Activated CD4-positive, alpha-beta T cell treated with anti-CD3 and anti-CD28 coated beads for 48 hours (primary cell): ENCODE measurements at regions not wholly inside any gene's neighbourhood (a gene's known extent, or its start where the extent isn't known, plus 50 kb on each side); places are given as distances from the start of the nearest gene placed in this dataset.
A peak's percentile ranks its signal among the peaks of the same experiment; 100 is the strongest.
"Not testable (repeated sequence)": the region's sequence is repeated elsewhere in the genome, so short reads cannot be mapped to it uniquely, and the experiment has no call there.

ENCODE experiments used
- DNase-seq: peaks from one replicate; pipeline ENCODE4 v3.0.0-alpha.2; 2020

DNA sequence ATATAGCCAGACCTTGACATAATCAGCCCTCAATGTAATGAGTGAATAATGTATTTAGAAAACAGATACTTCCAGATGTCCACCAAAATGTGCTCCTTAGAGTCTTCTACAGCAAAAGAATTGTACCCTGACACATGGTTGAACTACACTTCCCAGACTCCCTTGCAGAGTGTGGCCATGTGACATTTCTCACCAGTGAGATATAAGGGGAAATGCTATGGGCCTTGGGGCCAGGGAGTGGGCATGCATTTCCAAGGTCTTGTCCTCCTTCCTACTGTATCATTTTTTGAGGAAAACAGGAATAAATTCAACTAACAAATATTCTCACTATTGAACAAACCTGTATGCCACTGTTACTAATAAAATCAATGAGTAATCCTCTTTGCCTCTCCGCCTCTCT is 211.4 kb upstream of the SMLR1 start:
- no peak for DNase-seq

DNA sequence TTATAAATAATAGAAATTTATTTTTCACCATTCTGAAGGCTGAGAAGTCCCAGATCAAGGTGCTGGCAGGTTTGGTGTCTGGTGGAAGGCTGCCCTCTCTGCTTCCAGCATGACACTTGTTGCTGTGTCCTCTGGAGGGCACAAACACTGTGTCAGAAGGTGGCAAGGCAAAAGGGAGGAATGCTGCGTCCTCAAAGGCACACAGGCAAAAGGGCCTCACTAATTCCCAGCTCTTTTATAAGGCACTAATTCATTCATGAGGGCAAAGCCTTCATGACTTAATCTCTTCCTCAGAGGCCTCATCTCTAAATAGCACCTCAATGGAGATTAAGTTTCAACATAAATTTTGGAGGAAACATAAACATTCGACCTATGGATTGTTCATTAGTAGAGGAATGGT is 209.5 kb upstream of the SMLR1 start:
- no peak for DNase-seq

DNA sequence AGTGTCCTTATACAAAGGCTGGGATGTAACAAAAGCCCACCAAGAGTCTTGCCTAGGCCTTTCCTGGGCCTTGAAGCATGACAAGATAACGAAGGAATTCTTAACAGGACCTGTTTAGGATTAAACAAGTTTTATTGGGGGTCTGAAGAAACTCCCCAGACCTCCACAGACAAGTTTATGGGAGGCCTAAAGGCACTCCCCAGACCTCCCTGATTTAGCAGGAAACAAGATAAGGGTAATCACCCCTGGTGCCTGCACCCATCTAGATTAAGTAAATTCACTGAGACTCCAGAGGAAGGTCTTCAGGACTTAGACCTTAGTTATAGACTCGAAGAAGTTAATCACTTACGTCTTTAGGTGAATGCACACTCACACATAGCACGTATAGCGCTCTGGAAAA is 208.4 kb upstream of the SMLR1 start:
- not testable (repeated sequence) for DNase-seq

DNA sequence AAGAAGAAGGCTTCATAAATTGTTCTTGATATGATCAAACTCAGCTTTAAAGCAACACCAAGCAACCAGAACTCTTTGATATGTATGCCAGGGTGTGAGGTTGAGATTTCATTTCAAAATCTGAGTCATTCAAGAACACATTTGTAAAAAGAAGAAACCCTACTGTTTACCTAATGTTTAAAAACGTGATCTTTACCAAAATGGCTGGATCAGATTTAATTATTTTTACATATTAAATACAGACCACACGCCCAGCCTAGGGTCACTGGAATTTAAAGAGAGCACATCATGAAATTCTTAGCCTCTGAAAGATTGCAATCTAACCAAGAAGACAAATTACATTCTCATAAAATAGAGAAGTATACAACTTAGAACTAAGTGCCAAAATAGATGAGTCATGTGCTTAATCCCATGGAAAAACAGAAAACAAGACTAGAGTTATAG is 206.8 kb upstream of the SMLR1 start:
- DNase-seq: no peak

DNA sequence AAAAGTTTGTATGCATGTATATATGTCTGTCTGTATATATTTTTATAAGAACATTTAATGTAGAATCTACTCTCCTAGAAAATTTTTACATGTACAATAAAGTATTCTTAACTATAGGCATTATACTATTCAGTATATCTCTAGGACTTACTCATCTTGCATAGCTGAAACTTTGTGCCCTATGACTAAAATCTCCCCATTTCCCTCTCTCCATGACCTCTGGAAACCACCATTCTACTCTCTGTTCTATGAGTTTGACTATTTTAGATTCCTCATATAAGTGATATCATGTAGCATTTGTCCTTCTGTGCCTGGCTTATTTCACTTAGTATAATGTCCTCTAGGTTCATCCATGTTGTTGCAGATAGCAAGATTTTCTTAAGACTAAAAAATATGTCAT is 205.1 kb upstream of the SMLR1 start:
- no peak for DNase-seq

DNA sequence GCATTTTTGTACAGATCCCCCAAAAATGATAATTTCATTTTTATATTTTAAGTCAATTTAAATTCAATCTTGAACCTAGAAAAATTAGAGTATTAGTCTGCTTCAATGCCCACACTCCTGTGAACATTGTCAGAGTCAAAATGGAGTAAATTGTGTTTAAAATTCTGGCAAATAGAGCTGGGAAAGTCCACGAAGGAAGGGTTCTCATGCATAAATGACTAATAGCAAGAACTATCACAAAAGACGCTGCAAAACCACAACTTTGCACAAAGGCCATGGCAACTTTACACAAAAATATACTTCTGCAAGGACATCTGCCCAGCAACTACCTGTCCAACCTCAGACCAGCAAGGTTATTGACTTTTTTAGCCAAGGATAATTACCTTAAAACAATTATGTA is 203.2 kb upstream of the SMLR1 start:
- DNase-seq: no peak

DNA sequence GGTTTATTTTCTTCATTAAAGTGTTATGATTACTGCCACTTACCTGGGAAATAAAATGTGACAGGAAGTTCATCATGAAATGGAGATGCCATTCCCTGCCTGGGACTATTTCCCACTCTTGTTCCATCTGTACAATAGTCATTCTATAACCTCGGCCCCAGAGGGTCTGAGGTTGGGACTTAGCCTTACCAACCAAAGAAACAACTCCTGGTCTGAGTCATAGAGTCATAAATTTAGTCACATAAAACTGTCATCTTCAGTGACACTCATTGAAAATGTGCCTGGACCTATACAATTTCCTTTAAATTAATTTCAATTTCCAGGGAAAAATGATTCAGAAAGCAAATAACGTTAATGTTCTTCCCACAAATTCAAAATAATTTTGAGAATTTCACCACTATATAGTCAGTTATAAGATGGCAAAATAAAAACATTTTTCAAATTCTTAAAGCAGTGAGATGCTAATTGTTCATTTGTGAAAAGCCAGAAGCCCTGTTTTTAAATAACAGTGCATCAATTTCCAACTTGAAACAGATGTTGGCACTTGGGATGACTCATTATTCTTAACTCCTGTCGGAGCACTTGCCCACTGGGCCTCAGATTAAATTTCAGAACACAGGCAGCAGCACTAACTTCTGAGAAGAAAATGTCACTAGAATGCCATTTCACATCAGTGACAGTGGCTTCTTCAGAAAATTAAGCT is 201.2 kb upstream of the SMLR1 start:
- peak; percentile 33 for DNase-seq

DNA sequence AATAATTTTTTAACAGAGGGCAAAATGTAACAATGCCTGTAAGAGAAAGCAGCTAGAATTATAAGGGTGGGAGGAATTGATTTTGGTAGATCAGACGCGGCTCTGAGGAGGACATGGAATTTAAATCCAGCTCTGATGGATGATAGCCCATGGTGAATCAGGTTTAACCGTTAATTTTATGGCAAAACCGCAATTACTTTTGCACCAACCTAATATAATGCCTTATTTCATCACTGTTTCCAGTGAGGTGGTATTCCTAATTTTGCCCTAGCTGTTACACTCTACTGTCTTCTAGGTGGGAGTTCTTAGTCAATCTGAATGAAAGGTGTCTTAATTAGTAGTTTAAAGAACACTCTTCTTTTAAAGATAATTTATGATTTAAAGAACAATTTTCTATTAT is 198.3 kb upstream of the SMLR1 start:
- no peak for DNase-seq

DNA sequence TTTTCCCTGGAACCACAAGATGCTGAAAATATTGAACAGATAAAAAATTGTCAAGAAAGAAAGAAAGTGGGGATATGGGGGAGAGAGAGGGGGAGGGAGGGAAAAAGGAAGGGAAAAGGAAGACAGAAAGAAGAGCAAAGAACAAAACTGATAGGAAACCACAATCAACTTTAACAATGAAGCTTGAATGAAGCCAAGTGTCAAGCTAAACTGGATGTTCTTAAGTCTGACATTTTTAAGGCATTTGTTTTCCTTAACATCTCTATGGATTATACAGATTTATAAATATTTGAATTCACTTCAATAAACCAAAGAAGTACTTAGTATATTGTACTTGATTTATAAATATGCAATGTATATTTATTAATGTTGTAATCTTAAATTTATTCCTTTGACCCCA is 197.6 kb upstream of the SMLR1 start:
- DNase-seq: no peak

DNA sequence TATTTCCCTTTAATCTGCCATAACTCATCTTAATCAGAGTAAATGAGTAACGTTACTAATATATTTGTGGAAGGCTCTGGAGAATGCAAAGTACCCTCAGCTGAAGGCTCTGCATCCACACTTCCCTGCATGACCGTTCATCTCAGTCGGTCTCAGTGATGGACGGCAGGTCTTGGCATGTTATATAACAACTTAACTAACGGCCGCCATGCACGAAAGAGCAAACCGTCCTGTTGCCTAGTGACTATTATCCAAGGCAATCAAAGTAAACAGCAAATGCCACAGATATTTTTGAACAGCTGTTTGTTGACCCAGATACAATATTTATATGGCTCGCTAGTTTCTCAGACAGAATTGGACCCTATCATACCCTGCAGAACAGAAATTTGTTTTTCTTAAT is 194.9 kb upstream of the SMLR1 start:
- no peak for DNase-seq

DNA sequence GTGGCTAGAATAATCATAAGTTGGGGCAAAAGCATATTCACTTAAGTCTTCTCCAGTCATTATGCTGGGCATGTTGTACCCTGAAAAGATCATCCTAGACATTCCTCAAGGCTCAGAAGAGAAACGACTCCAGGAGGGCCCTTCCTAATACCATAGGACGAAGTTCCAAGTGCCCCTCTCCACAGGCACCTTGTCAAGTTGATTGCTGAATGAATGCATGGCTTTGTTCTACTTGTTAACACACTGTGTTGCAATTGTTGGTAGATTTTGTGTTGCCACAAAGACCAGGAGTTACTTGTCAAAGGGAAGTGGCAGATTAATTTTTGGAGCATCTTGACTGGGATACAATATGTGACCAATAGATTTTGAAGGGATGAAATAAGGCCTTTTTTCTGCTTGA is 194.3 kb upstream of the SMLR1 start:
- DNase-seq: no peak

DNA sequence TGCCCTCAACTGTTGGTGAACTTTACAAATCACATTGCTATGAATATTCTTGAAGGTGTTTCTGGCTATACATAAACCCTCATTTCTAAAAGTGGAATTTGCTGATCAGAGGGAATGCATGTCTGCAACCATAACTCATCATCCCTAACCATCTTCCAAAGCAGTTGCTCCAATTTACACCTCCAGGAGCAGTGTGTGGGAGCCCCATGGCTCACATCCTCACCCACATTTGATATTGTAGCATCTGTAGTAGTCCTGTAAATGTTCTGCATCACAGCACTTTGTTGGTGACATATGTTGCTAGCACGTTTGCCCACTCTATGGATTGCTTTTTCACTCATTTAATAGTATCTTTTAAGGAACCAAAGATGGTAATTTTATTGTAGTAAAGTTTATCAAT is 183.8 kb upstream of the SMLR1 start:
- DNase-seq: no peak

DNA sequence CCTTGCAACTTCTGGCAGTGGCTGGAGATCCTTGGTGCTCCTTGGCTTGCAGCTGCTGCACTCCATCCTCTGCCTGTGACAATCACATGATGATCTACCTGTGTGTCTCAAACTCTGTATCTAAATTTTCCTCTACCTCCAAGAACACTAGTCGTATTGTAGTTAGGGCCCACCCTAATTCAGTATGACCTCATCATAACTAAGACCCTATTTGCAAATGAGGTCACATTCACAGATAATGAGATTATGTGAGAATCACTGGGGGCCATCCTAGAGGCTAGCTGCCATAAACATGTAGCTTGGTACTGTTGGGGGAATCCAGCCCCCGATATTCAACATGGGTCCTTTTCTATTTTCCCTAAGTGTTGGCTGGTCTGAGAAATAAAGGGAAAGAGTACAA is 183.0 kb upstream of the SMLR1 start:
- no peak for DNase-seq

DNA sequence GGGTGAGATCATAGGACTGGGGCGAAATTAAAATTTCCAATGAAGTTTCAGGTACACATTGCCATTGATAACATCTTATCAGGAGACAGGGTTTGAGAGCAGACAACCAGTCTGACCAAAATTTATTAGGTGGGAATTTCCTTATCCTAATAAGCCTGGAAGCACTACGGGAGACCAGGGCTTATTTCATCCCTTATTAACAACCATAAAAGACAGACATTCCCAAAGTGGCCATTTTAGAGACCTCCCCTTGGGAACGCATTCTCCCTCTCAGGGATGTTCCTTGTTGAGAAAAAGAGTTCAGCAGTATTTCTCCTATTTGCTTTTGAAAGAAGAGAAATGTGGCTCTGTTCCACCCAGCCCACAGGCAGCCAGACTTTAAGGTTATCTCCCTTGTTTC is 182.4 kb upstream of the SMLR1 start:
- DNase-seq: not testable (repeated sequence)

DNA sequence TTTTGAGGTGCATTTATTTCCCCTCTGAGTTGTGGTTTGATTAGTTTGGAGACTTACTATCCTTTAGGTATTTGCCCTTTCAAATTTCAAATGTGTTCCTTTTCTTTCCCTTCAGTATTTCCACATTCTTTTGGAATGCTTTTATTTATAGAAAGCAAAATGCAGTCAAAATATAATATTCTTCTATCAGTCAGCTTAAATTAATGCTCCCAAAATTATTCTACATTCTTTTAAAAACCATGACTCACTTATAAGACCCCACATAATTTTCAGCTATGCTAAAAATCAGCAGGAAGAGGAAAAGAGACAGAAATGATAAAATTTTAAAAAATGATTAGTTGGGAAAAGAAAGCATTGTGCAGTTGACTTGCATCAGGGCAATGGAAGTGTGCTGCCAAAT is 180.0 kb upstream of the SMLR1 start:
- no peak for DNase-seq

DNA sequence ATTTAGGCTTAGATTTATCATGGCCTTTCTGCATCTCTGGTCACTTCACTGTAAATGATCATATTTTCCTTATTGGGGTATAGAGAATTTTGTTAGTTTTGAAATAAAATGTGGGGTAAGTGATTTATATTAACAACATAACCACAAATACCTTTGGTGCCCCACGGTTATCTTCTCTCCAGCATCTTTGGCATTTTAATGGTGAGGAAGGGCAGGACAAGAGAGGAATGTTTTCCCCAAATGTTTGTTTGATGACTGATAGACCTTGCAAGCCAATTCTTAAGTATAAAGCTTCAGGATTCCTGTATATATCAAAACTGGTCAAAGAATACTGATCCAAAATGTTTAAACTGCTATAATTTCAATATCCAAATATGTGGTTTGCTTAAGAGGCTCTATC is 171.6 kb upstream of the SMLR1 start:
- DNase-seq: no peak

DNA sequence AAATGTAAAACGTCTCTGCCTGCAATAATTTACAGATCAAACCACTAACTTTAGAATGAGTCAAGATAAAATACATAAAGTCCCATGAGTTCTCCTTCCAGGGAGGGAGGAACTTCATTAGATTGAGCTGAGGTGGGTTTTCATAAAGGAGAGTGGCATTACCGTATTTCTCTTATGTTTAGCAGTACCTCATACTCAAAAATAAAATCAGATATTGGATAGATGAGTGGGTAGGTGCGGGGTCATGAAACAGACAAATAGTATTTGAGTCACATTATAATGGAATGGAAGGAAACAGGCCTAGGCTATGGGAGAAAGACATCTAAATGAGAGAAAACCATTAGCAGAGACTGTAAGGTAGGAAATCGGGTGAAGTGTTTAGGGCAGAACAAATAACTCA is 166.1 kb upstream of the SMLR1 start:
- no peak for DNase-seq

DNA sequence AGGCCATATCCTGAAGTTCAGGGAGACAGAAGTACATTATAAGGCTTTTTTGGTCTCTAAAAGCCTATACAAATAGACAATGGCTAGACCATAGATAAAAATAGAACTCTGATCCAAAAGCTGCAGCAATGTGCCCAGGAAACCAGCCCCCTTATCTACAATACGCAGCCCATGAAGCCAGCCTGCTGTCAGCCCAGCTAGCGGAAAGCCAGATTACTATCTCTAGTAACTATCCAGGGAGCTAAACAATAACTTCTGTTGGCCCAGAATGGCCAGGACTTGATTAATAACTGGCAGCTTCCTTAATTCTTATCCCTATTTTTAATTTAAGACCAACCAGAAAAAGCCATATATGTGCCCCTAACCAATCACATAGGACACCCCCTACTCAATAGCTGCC is 160.4 kb upstream of the SMLR1 start:
- DNase-seq: no peak

DNA sequence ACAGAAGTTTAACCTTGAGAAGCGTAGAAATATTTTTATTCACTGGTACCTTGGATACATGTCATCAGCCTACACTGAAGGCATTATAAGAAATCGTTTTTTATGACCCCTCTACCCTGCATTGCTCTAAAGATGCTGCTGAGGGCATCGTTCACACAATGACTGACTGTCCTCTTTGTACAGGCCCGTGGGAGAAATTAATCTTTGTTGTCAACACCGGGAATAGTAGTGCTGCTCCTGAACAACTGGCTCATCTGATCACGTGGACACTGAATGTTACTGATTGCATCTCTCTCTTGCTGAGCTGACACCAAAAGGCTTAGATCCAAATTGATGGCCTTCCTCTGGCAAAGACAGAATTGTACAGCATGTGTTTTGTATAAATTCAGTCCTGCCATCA is 157.1 kb upstream of the SMLR1 start:
- DNase-seq: no peak

DNA sequence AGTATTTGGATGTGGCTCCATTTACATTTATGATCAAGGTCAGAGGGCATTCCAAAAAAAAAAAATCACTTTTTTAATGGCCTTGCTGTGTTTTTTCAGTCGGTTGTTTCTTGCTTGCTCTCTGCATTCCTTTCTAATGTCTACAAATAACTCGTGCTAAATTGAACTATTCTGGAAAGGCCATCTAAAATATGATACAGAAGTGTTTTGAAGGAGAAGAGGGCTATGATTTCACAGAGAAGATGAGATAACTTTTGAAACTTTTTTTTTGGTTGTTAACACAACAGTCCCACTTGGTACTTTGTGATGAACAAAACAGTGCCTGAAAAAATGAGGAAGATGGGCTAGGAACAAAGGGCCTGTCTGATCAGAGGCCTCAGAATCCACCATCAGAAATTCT is 156.1 kb upstream of the SMLR1 start:
- DNase-seq: no peak

DNA sequence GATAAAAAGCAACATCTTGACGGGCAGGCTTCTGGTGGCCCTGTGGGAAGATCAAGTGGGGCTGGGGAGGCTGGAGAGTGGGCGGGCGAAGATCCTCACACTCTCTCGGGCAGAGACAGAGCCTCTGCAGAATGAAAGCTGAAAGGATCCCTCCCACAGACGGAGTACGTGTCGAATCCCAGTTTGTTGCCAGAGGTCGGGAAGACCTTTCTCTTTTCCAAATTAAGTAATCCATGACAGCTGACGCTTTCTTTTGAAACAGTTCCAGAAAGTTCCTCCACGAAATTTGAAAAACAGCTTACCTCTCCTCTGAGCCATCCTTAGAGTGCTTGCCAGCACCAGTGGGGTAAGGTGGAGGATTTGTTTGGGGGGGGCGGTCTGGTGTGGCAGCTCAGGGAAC is 155.6 kb upstream of the SMLR1 start:
- no peak for DNase-seq

DNA sequence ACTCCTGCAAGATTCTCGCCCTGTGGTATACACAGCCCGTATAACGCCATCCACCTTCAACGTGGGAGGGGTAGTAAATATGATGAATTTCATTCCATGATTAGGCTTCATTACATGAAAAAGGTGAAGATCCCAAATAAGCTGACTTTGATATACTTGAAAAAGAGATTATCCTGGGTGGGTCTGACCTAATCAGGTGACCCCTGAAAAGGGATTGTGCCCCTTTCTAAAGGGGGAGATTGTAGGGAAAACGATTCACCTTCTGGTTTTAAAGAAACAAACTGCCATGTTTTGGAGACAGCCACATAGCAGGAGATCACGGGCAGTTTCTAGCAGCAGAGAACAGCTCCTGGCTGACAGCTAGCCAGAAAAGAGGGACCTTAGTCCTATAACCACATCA is 155.1 kb upstream of the SMLR1 start:
- DNase-seq: no peak

DNA sequence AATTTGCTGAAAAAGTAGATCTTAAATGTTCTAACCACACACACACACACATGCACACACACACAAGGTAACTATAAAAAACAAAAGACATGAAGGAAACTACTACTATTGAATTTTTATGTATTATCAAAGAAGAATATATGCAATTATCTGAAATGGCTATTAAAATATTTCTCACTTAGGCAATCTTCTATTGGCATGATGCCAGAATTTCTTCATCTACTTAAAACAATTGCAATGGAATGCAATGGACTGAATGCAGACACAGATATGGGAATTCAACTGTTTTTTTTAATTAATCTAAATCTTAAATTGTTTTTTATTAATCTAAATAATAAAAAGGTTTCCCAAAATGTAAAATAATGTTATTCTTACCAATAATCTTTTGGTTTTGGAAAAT is 152.6 kb upstream of the SMLR1 start:
- no peak for DNase-seq

DNA sequence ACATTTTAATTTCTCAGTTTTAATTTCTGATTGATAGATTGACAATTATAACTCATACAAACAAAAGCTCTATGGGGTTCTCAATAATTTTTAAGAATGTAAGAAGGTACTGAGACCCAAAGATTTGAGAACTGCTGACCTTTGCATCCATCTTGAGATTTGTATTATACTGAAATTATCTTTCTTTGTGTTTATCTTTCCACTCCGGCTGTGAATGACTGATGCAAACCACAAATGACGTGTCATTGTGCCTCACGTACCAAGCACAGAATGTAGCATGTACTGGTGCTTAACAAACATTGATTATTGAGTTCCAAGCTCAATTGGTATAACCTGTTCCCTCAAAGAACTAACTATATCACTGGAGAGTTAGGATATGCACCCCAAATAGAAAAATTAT is 152.1 kb upstream of the SMLR1 start:
- no peak for DNase-seq

DNA sequence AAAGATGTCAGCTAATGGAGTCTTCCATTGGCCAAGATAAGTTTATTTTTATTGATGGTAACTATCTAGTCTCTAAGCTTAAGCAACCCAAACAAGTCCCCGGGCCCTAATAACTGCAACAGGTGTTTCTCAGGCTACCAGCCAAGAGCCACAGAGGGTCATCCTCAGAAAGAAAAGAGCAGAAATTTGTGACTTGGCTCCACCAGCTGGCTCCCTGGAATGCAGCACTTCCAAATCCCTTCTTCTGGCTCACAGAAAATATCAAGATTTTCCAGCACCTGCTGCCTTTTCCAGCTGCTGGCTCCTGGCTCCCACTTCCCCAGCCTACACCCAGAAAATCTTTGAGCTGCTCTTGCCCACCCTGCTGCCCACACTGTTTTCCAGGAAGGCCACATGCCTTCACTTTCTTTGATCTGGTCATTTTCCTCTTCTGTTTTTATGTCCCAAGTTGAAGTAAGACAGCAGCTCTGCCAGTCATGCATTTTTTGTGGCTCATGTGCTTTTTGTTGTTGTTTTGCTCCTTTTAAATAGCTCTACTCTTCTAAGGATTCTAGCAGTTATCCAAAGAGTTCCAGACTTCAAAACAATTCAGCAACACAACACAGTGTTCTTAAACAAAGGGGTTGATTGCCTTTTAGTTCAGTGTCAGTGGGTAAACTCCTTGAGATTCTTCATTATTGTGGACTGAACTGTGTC is 151.0 kb upstream of the SMLR1 start:
- no peak for DNase-seq
